Superior temporal gyrus (tissue), 1 donor: ENCODE measurements at regions not wholly inside any gene's neighbourhood (a gene's known extent, or its start where the extent isn't known, plus 50 kb on each side); places are given as distances from the start of the nearest gene placed in this dataset.

ENCODE experiments used
- DNase-seq: peaks from one replicate; pipeline ENCODE4 v3.0.0-alpha.2; 2016; ENCODE audit errors: extremely low spot score

GRCh38 chr13:109516186-109516585 lies 270.2 kb downstream of the IRS2 start:
- DNase-seq: no peak

DNA sequence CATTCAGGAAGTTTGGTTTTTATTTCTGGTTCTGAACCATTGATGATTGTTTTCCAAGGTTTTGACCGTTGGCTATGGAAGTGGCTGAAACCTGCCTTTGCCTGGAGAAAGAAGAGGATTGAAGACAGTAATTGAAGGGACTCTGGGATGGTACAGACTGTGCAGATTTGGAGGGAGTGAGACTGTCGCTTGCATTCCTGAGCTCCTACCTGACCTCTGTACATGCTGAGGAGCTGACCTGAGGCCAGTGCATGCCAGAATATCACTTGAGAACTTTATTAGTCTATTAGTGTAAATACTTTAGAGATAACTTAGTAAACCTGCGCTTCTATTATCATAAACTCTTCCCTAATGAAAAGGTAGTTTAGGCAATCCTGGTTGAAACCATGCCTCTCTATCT lies 276.4 kb downstream of the IRS2 start:
- DNase-seq: no peak

DNA sequence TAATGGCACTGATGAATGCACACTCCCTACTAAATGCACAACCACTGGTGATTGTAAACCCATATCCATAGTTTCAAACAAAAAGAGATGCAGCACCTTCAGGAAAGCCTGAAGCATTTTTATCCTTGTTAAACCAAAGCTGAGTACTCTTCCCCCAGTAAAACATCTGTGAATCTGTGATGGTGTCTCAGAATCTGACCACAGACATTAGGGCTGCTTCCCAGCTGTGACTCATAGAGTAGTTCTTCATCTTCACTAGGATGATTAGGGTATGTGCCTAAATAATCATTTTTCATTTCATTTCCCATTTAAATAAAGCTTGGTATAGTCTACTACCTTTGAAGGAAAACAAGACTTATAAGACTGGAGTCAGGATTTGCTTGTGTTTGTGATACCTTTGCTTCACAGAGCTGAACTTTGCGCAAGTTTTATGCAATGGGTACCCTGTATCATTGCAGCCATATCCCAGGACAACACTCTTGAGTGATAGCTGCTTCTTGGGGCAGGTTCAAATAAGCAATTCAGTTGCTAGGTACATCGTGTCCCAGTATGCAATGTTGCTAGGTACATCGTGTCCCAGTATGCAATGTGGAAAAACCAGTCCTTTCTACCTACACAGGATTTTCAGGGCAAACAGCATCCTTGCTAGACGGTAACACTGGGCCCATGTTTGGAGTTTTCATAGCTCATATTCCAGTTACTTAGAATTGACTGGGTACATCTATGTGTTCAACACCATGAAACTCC lies 277.1 kb downstream of the IRS2 start:
- no peak for DNase-seq

- DNase-seq: no peak
These were observed 286.1 kb downstream of the IRS2 start for GRCh38 chr13:109500146-109500773.

- DNase-seq: no peak
These were observed 288.5 kb downstream of the IRS2 start for GRCh38 chr13:109497917-109498316.

DNA sequence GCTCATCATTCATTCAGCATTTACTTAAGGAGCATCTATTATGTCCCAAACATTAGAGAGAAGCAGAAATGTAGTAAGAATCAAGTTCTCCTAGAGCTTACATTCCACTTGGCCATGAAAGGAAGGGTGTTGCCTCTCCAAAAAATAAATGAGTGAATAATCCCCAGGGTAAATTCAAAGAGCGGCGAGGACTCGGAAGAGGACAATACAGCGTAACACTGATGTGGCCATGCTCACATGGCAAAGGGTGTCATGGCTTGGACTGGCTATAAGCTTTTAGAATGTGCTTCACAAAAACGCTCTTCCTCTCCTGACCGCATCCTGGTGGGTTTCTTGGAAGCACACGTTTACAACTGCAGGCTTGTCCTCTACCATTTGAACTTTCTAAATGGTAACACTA lies 290.2 kb downstream of the IRS2 start:
- no peak for DNase-seq

DNA sequence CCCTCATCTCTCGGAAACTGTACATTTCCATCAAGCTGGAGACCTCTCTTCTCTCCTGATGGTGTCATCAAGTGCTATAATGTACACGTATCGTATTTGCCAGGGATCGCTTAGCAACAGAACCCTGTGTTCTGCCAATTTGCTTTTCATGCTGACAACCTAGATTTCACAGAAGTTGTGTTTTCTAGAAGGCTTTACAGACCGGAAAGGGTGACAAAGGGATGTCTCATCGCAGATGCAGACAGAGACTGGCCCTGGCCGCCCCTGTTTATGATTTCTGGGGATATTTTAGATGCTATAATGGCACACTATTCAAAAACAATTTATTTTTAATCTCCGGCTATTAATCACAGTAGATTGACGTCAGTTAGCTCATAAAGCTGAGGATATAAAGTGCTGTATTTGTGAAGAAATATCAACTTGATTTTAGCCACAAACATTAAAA lies 291.4 kb downstream of the IRS2 start:
- DNase-seq: peak; percentile 63

- no peak for DNase-seq
These were observed 301.1 kb downstream of the IRS2 start for GRCh38 chr13:109485136-109485794.

DNA sequence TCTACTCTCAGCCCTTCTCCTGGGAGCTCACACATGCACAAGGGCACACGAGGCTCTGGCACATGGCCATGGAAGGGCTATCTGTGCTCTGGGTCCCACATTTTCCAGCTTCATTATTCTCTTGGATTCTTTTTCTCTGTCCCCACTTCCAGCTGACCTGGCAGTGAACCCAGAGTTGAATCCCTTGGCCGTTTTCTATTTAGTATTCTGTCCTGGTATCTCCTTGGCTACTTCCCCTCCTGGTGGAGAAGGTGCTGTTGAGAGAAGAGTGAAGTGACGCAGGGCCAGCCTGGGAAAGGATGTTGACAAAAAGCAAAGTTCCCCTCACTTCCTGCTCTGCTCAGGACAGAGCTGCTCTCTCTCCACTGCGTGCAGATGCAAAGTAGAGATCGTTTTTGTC lies 303.1 kb downstream of the IRS2 start:
- no peak for DNase-seq

- DNase-seq: no peak
These were observed 305.3 kb downstream of the IRS2 start for GRCh38 chr13:109481040-109481439.

GRCh38 chr13:109480011-109480955 lies 306.1 kb downstream of the IRS2 start:
- no peak for DNase-seq

DNA sequence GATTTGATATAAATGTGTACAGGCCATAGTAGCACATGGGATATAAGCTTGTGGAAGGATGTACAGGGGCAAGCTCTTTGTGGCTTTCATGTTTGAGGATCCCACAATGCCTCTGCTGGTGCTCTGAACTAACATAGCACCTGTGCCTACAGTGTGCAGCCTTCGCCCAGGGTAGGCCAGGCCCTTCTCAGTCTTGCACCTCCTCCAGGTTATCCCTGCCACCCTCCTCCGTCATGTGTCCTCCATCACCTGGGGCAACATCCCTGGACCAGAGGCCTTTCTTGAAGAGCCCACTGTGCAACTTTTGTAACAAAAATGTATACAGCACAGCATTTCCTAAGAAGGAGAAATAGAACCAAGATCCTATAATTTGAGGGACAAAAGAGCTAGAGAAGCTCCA lies 306.8 kb downstream of the IRS2 start:
- DNase-seq: no peak

GRCh38 chr13:109476001-109476400 lies 310.4 kb downstream of the IRS2 start:
- no peak for DNase-seq

DNA sequence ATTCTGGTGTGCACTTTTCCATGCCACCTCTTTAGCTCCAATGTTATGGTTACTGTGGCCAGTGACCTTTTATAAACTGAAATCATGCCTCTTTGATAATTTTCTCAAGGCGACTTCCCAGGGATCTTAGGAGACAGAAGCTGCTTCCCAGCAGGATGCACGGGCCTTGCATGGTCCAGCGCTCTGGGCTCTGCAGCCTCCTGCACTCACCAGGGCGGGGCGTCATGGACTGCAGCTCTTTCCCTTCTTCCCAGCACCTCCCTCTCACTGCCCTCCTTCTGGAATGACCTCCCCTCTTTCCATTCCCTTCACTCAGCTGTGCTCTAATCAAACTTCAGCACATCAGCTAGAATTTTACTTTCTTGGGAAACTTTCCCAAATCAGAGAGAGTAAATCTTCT lies 318.3 kb downstream of the IRS2 start:
- no peak for DNase-seq

GRCh38 chr13:109465148-109465547 lies 321.2 kb downstream of the IRS2 start:
- DNase-seq: no peak

GRCh38 chr13:109454167-109454917 lies 332.0 kb downstream of the IRS2 start:
- no peak for DNase-seq

- no peak for DNase-seq
These were observed 334.7 kb downstream of the IRS2 start for GRCh38 chr13:109451726-109452125.

GRCh38 chr13:109448629-109449028 lies 337.8 kb downstream of the IRS2 start:
- no peak for DNase-seq

DNA sequence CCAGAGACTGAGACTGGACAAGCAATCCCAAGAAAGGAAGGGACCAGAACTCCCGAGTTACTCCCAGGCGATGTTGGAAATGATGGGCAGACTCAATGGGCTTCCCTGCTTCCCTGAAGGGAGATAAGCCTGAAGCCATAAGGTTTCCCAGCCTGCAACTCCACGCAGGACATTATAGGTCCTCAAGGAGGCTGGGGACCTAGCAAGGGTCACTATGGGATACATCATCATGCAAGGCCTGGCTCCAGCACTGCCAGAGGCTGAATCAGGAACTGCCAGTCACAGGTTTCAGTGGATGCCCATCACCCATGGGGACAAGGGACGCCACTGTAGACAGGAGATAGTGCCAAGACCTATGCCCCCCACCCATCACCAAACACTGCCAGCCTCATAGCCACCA lies 338.7 kb downstream of the IRS2 start:
- DNase-seq: no peak

- no peak for DNase-seq
These were observed 346.1 kb downstream of the IRS2 start for GRCh38 chr13:109440320-109440719.

- DNase-seq: no peak
These were observed 346.6 kb downstream of the IRS2 start for GRCh38 chr13:109439813-109440212.
